BJ (cell line): ENCODE measurements at regions not wholly inside any gene's neighbourhood (a gene's known extent, or its start where the extent isn't known, plus 50 kb on each side); places are given as distances from the start of the nearest gene placed in this dataset.

Experiments used
- CTCF ChIA-PET: fragments of 350-600 bp; formaldehyde crosslinking; extraction: SDS; loops from one replicate; lab custom pipeline; 2021; ENCODE audit warnings: antibody characterized with exemption, inconsistent platforms; lab: Yijun Ruan, JAX
- POLR2A ChIA-PET: fragments of 300-600 bp; sonication (Branson Sonifier 250); formaldehyde crosslinking; extraction: SDS; loops from one replicate; lab custom pipeline; 2021; ENCODE audit warnings: antibody characterized with exemption; lab: Charles Lee
- DNase-seq: peaks from one replicate; pipeline ENCODE4 v3.0.0-alpha.2; 2011; ENCODE audit warnings: low read depth
- H3K27me3 ChIP-seq: 2 replicates; pipeline ENCODE4 v1.6.0; 2011; ENCODE audit warnings: low read length; ENCODE audit not compliant: control insufficient read depth, insufficient read depth
- H3K36me3 ChIP-seq: 2 replicates; pipeline ENCODE4 v1.5.1; 2011; ENCODE audit warnings: low read length; ENCODE audit not compliant: control insufficient read depth, insufficient read depth
- H3K4me3 ChIP-seq: 2 replicates; pipeline ENCODE4 v1.5.1; 2011; ENCODE audit warnings: low read depth, mild to moderate bottlenecking, control low read depth, low read length
- TF ChIP-seq, protein P1 (sequence below): IDR thresholded peaks from 2 replicates; pipeline ENCODE4 v1.5.1; 2011; ENCODE audit warnings: low read depth, mild to moderate bottlenecking, control low read depth, inconsistent platforms, low read length, moderate library complexity; ENCODE audit not compliant: insufficient read depth

GRCh38 chr7:109020251-109020650 is 450.6 kb downstream of the DNAJB9 start:
- DNase-seq, result no peak
- TF ChIP-seq, protein P1, sequence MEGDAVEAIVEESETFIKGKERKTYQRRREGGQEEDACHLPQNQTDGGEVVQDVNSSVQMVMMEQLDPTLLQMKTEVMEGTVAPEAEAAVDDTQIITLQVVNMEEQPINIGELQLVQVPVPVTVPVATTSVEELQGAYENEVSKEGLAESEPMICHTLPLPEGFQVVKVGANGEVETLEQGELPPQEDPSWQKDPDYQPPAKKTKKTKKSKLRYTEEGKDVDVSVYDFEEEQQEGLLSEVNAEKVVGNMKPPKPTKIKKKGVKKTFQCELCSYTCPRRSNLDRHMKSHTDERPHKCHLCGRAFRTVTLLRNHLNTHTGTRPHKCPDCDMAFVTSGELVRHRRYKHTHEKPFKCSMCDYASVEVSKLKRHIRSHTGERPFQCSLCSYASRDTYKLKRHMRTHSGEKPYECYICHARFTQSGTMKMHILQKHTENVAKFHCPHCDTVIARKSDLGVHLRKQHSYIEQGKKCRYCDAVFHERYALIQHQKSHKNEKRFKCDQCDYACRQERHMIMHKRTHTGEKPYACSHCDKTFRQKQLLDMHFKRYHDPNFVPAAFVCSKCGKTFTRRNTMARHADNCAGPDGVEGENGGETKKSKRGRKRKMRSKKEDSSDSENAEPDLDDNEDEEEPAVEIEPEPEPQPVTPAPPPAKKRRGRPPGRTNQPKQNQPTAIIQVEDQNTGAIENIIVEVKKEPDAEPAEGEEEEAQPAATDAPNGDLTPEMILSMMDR, result no peak
- Histone ChIP-seq H3K27me3 (no peaks in the 10 kb centered on the region), H3K36me3 (no peaks in the 10 kb centered on the region), H3K4me3 (no peak overlapping the region)
- CTCF ChIA-PET, result no interaction called here
- POLR2A ChIA-PET, result no interaction called here

DNA sequence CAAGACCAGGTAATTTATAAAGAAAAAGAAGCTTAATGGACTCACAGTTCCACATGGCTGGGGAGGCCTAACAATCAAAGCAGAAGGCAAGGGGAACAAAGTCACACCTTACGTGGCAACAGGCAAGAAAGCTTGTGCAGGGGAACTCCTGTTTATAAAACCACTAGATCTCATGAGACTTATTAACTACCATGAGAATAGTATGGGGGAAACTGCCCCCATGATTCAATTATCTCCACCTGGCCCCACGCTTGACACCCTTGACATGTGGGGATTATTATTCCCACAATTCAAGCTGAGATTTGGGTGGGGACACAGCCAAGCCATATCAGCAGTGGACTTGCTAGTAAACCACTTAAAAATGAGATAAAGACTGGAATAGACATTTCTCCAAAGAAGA is 451.7 kb downstream of the DNAJB9 start:
- no peaks in the 10 kb centered on the region for H3K27me3 ChIP-seq
- H3K4me3 ChIP-seq, result no peak overlapping the region
- POLR2A ChIA-PET, result no interaction called here
- TF ChIP-seq, protein P1, result no peak
- DNase-seq, result no peak
- CTCF ChIA-PET, result no interaction called here
- no peaks in the 10 kb centered on the region for H3K36me3 ChIP-seq

- ChIA-PET CTCF (no interaction called here), POLR2A (no interaction called here)
- Histone ChIP-seq H3K4me3 (no peak overlapping the region), H3K36me3 (no peaks in the 10 kb centered on the region), H3K27me3 (no peaks in the 10 kb centered on the region)
- TF ChIP-seq, protein P1, result no peak
- DNase-seq, result no peak
These were observed 460.2 kb downstream of the DNAJB9 start for GRCh38 chr7:109029866-109030265.

DNA sequence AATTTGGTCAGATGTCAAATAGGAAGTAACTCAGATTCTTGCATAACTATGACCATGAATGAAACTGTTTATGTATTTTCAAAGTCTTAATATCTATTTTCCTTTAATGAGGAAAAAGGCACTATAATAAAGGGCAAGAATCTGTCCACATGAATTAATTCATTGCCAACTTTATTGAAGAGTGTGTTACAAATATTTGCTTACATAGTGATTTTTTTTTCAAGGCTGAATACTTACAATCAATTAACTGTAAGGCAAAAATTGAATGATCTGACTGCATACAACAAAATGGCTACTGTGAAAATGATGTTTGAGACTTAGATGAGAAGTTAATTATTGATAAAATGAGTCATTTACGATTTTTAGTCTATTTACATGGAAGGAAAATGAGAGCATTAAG is 475.0 kb downstream of the DNAJB9 start:
- CTCF ChIA-PET, result no interaction called here
- DNase-seq, result no peak

DNA sequence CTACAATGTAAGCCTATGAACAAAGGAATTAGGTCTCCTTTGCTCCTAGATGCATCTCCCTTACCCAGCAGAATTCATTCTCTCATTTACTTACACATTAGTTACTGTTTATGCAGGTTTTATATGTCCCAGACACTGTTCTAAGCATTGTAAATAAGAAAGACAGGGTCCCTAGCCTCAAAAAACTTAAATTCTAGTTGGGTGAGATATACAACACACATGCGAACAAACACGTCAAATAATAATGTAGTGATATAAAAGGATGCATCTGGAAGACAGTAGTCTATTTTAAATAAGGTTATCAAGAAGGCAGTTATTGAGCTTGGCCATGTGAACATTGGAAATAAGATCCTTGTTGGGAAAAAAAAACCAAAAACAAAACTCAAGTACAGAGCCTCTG is 479.7 kb downstream of the DNAJB9 start:
- DNase-seq, result no peak
- no peaks in the 10 kb centered on the region for H3K36me3 ChIP-seq
- ChIA-PET CTCF (no interaction called here), POLR2A (no interaction called here)
- no peak overlapping the region for H3K4me3 ChIP-seq
- TF ChIP-seq, protein P1, result no peak
- no peaks in the 10 kb centered on the region for H3K27me3 ChIP-seq

More for the DNA sequence above, 475.0 kb downstream of the DNAJB9 start:
- Histone ChIP-seq H3K4me3 (no peak overlapping the region), H3K27me3 (no peaks in the 10 kb centered on the region), H3K36me3 (no peaks in the 10 kb centered on the region)
- POLR2A ChIA-PET, result no interaction called here
- TF ChIP-seq, protein P1, result no peak
